Eye (tissue), 1 donor: ENCODE measurements at regions not wholly inside any gene's neighbourhood (a gene's known extent, or its start where the extent isn't known, plus 50 kb on each side); places are given as distances from the start of the nearest gene placed in this dataset.

Source experiments
- DNase-seq: peaks from one replicate; pipeline ENCODE4 v3.0.0-alpha.2; 2015

GRCh38 chr3:144391236-144391635 lies 419.6 kb downstream of the DIPK2A start:
- no peak for DNase-seq

DNA sequence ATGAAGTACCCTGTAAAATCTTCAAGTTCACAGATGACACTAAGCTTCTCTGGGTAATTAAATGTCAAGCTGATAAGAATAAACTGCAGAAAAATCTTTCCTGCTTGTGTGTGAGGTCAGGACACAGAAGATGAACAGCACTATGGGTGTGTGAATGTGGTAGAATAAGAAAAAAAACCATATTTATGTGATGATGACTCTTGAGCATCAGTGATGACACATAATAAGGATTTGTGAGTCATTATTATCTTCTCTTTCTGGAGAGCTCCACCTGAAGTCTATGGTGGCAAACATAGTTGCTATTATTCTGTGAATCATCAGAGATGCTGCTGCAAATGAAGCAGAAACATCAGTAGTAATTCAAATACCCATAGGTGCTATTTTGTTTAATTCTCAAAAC lies 422.4 kb downstream of the DIPK2A start:
- no peak for DNase-seq

DNA sequence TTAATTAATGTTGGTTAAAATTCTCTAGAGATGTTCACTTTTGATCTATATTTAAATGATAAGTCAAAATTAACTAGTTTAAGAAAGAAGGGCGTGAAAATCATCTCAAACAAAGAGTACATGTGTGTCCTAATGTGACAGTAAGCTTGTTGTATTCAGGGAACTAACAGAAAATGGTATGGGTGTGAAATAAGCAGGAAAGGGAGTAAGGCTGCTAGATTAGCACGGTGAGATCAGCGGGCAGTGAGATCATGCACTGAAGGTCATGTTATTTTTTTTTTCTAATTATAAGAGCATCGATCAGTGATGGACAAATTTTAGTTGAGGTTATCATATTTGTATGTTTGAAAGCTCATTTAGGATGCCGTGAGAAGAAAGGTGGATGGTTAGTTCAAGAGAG lies 430.8 kb downstream of the DIPK2A start:
- DNase-seq, result no peak

GRCh38 chr3:144403040-144403457 lies 431.4 kb downstream of the DIPK2A start:
- DNase-seq, result no peak

GRCh38 chr3:144407335-144407734 lies 435.7 kb downstream of the DIPK2A start:
- DNase-seq, result no peak

DNA sequence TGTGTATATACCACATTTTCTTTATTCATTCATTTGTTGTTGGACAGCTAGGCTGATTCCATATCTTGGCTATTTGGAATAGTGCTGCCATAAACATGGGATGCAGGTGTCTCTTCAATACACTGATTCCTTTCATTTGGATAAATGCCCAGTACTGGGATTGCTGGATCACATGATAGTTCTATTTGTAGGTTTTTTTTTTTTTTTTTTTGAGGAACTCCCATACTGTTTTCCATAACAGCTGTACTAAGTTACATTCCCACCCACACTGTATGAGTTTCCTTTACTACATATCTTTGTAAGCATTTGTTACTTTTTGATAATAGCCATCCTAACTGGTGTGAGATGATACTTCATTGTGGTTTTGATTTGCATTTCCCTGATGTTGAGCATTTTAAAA lies 437.7 kb downstream of the DIPK2A start:
- DNase-seq, result no peak

DNA sequence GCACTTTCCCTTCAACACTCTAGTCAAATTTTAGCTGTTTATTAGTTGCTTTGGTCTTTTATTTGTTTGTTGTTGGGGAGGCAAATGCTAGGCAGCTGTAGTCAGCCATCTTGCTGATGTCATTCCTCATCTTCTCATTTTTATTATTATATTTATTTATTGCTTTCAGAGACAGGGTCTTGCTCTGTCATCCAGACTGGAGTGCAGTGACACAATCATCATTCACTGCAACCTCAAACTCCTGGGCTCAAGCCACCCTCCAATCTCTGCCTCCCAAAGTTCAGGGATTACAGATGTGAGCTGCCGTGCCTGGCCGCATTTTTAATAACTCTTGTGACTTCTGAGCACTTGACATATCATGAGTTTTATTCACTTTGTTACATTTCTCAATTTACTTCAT lies 441.4 kb downstream of the DIPK2A start:
- DNase-seq, result no peak

- DNase-seq, result no peak
These were observed 443.9 kb downstream of the DIPK2A start for GRCh38 chr3:144415492-144415891.

- no peak for DNase-seq
These were observed 453.0 kb downstream of the DIPK2A start for GRCh38 chr3:144424606-144425005.

DNA sequence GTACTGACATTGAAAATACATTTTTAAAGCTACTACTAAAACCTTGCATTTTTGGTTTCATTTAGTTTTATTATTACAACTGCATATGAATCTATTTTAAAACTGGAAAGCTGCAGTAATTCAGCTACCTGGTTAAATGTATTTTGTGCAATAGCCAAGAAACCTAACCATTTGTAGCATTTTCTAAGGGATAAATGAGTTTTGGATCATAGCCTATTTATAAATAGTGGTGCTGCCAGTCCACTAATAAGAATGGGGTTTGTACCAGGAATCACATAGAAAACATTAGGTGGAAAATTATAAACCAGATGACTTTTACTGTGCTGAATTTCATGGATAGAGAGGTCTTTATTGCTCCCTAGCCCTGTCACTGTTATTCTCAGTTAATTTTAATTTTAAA lies 454.7 kb downstream of the DIPK2A start:
- no peak for DNase-seq

- DNase-seq, result no peak
These were observed 455.3 kb downstream of the DIPK2A start for GRCh38 chr3:144426967-144427366.

DNA sequence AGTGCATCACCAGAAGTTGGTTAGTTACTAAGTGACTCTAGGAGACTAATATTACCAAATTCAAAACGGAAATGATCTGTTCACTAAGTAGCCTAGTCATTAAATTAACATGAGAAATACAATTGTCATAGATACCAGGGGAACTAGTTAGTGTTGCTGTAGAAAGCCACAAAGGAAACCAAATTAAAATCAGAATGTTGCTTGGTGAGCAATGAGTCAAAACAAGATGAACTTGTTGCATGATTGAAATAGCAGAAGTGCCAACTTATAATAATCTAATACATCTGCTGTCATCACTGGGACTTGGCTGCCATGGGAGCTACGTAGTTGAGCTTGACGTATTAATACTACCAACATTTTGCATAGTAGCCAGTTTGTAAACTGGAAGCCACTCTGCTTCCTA lies 458.1 kb downstream of the DIPK2A start:
- DNase-seq, result no peak

GRCh38 chr3:144431134-144431533 lies 459.5 kb downstream of the DIPK2A start:
- DNase-seq, result no peak

DNA sequence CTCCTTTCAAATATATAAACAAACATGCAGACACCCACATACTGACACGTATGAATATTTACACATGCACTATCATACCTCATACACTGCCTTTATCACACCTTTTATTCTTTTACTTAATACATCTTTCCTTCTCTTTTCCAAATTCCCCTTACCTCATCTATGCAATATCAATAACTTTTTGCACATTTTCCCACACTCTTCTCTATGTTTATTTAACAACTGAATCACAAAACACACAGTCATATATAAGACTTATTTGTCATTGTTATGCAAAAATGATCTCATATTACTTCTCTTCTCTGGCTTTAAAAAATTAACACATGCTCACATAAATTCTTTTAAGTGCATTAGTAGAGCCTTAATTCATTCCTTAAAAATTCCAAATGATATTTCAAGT lies 461.4 kb downstream of the DIPK2A start:
- DNase-seq, result no peak

DNA sequence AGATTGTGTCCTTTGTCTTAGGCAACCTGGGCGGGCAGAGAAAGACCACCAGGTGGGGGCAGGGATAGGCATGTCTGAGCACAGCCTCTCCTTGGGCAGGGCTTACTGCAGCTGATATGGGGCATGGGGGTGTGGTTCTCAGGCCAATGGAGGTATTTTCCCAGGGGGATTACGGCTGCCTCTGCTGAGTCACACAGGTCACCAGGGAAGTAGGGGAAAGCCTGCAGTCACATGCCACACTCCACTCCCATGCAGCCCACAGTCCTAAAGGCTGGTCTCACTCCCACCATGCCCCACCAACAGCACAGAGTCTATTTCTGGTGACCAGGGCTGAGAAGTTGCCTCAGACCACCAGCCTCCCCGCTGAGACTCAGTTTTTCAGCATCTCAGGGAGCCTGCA lies 466.4 kb downstream of the DIPK2A start:
- no peak for DNase-seq

- no peak for DNase-seq
These were observed 472.4 kb downstream of the DIPK2A start for GRCh38 chr3:144444061-144444460.

GRCh38 chr3:144444546-144444945 lies 472.9 kb downstream of the DIPK2A start:
- no peak for DNase-seq

GRCh38 chr3:144455841-144456440 lies 484.3 kb downstream of the DIPK2A start:
- no peak for DNase-seq

DNA sequence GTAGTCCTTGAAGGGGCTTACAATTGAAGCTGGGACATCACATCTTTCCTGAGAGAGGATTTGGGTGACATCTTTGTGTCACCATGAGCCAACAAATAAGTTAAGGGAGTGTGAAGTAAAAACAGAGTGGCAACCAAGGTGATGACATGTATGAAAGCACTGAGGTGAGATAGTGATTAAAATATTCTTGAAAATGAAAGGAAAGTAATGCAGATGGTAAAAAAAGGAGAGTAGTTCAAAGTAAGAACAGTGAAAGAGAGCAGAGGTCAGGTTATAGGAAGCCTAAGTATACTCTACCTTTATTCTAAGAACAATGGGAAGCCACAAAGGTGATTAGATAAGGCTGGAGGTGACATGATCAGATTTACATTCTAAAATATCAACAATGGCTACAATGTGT lies 486.1 kb downstream of the DIPK2A start:
- DNase-seq, result no peak

DNA sequence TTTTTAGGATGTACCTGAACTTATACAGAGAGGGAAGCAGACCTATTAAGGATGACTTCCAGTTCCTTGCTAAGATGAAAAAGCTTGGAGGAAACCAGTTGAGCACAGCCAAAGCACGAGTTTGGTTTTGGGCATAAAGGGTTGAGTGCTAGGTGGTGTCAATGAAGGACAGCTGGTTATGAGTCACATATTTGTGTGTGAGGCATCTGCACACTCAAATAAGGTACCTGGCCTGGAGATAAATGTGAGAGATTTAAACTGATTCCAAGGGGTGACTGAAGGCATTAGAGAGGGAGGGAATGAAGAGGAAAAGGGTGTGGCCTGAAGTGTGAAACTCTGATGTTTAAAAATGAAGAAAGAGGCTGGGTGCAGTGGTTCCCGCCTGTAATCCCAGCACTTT lies 486.7 kb downstream of the DIPK2A start:
- no peak for DNase-seq

GRCh38 chr3:144462337-144462736 lies 490.7 kb downstream of the DIPK2A start:
- DNase-seq, result no peak

DNA sequence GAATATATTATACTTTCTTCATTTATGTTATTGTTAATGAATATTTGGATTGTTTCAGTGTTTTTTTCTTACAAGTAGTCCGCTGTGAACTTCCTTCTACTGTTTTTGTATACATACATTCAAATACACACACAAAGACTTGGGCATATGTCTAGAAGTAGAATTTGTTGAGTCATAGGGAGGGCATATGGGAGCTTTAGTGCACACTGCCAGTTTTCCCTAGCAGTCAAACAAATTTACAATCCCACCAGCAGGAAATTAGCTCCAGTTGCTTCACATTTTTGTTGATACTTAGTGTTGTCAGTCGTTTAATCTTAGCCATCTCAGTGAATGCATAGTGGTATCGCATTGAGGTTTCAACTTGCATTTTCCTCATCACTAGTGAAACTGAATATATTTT lies 492.3 kb downstream of the DIPK2A start:
- no peak for DNase-seq

DNA sequence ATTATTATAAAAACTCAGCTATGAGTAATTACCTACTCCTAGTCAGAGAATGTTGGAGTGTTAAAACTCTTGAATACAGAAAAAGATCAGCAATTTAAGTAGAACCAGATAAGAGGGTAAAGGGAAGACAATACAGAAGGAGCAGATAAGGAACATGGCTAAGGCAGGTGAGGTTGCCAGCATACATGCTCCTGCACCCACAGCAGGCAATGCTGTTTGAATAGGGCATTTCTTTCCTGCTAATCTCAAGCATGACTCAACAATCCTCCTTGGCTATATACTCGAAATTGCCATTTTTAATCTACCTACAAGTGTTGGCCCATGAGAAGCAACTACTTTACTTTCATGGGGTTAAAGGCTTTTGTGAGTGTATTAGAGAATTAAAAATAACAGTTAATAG lies 494.5 kb downstream of the DIPK2A start:
- DNase-seq, result no peak

- DNase-seq, result no peak
These were observed 494.9 kb downstream of the DIPK2A start for GRCh38 chr3:144466540-144466939.

DNA sequence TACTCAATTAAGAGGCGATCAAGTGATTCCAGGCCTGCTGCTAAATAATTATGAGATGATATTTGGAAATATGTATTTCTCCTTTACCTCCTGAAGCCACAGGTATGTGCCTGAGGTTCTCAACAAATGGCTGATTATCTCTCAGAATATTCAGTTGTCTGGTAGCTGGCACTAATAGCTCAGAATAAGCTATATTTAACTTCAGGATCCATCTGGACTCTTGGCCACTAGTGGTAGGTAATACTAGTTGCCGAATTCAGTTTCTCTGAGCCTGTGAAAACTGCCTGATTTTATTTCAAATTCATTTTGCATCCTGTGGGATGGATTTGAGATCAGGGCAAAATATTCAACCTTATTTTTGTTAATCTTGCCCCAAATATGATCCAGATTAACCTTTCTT lies 499.0 kb downstream of the DIPK2A start:
- no peak for DNase-seq

DNA sequence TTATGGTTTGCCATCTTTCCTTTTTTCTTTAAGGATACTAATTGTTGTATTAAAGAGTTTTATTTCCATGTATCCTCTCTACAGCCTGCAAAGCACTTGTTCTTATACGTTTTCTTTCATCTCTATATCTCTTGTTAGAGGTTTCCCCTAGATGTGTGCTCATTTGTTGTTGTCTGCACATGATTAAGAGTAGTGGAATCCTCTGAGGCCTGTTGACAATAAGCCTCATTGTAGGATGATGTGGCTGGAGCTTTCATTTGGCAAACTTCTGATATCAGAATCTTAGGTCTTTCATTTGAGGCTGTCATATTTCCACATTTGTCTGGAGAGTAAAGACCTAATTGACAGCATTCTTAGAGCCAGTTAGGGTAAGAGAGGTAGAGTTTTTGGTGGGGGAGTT lies 506.0 kb downstream of the DIPK2A start:
- DNase-seq, result no peak
